BJ (cell line): ENCODE measurements at regions not wholly inside any gene's neighbourhood (a gene's known extent, or its start where the extent isn't known, plus 50 kb on each side); places are given as distances from the start of the nearest gene placed in this dataset. TPM values are rescaled to one million over a fixed set of nuclear protein-coding genes. Genes with fewer than 3 reads are reported as not detected.

Source experiments
- CTCF ChIA-PET: fragments of 350-600 bp; formaldehyde crosslinking; extraction: SDS; loops from one replicate; lab custom pipeline; 2021; ENCODE audit warnings: antibody characterized with exemption, inconsistent platforms; lab: Yijun Ruan, JAX
- POLR2A ChIA-PET: fragments of 300-600 bp; sonication (Branson Sonifier 250); formaldehyde crosslinking; extraction: SDS; loops from one replicate; lab custom pipeline; 2021; ENCODE audit warnings: antibody characterized with exemption; lab: Charles Lee
- DNase-seq: peaks from one replicate; pipeline ENCODE4 v3.0.0-alpha.2; 2011; ENCODE audit warnings: low read depth
- H3K27me3 ChIP-seq: 2 replicates; pipeline ENCODE4 v1.6.0; 2011; ENCODE audit warnings: low read length; ENCODE audit not compliant: control insufficient read depth, insufficient read depth
- H3K36me3 ChIP-seq: 2 replicates; pipeline ENCODE4 v1.5.1; 2011; ENCODE audit warnings: low read length; ENCODE audit not compliant: control insufficient read depth, insufficient read depth
- H3K4me3 ChIP-seq: 2 replicates; pipeline ENCODE4 v1.5.1; 2011; ENCODE audit warnings: low read depth, mild to moderate bottlenecking, control low read depth, low read length
- CTCF ChIP-seq: IDR thresholded peaks from 2 replicates; pipeline ENCODE4 v1.5.1; 2011; ENCODE audit warnings: low read depth, mild to moderate bottlenecking, control low read depth, inconsistent platforms, low read length, moderate library complexity; ENCODE audit not compliant: insufficient read depth
- small RNA-seq: library from RNA; depleted of rRNA; stranded (forward); fragments of <200 nt; gene quantifications from one replicate; pipeline ENCODE3, GENCODE V24; 2012; ENCODE audit warnings: low replicate concordance, low read depth; ENCODE audit not compliant: insufficient read length

- ChIA-PET POLR2A (no interaction called here), CTCF (interaction anchor here (0.6 to 0.8 kb wide), 2 partner anchors 12 to 14 kb away, joined by 3 read pairs; no protein-coding TSS in a partner anchor)
- TF ChIP-seq CTCF, result no peak
These were observed 50.3 kb upstream of the ID2 start for GRCh38 chr2:8631465-8632005.

More at GRCh38 chr2:8631465-8632005, 50.3 kb upstream of the ID2 start:
- H3K27me3 ChIP-seq, result no peaks in the 10 kb centered on the region
- no peak for DNase-seq
- H3K36me3 ChIP-seq, result no peaks in the 10 kb centered on the region
- no peak overlapping the region for H3K4me3 ChIP-seq

Small RNAs in the stretch of these regions (small RNA-seq; reads per million reads assigned to genes)
- not detected for gene AC092580.3
- not detected for gene RNU6ATAC37P
- not detected for gene SNRPEP5
